T-helper 1 cell (primary cell): ENCODE measurements at regions not wholly inside any gene's neighbourhood (a gene's known extent, or its start where the extent isn't known, plus 50 kb on each side); places are given as distances from the start of the nearest gene placed in this dataset.

Experiments
- DNase-seq, 5 donors: peaks; one replicate each; pipeline ENCODE4 v3.0.0-alpha.2; 2012 to 2020

- no peak for DNase-seq
Measured at GRCh38 chr6:56765494-56765893, 122.8 kb upstream of the DST start.

- DNase-seq, result no peak
Measured at GRCh38 chr6:56764081-56764566, 121.4 kb upstream of the DST start.

GRCh38 chr6:56761651-56762050 lies 119.0 kb upstream of the DST start:
- DNase-seq, result no peak

DNA sequence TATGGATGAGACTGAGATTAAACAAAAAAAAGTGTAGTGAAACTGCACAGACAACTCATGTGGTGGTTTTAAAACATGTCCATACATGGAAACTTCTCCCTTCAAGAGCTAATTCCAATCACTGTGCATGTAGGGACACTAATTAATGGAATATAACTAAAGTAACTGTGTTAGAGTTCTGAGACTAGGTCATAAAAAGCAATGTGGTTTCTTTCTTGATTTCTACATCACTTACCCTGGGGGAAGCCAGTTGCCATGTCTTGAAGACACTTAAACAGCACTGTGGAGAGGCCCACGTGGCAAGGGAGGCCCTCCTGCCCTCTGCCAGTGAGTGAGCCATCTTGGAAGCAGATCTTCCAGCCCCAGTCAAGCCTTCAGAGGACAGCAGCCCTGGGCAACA lies 118.2 kb upstream of the DST start:
- no peak for DNase-seq

GRCh38 chr6:56759521-56759920 lies 116.8 kb upstream of the DST start:
- no peak for DNase-seq

- DNase-seq, result no peak
Measured at GRCh38 chr6:56758553-56758952, 115.9 kb upstream of the DST start.

DNA sequence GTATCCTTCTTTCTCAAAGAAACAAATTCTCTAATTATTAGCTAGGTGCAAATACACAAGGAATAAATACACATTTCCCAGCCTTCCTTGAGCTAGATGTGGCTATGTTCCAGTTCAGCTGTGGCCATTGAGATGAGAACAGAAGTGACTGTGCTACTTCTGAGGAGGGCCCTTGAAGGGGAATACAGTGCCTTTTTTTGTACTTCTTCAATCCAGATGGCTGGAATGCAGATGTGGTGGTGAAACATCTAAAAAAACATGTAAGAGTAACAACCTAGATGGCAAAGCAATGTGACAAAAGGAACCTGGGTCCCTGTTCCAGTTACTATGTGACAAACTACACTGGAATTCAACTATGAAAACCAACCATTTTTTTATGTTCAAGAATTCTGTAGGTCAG lies 115.4 kb upstream of the DST start:
- DNase-seq, result no peak

DNA sequence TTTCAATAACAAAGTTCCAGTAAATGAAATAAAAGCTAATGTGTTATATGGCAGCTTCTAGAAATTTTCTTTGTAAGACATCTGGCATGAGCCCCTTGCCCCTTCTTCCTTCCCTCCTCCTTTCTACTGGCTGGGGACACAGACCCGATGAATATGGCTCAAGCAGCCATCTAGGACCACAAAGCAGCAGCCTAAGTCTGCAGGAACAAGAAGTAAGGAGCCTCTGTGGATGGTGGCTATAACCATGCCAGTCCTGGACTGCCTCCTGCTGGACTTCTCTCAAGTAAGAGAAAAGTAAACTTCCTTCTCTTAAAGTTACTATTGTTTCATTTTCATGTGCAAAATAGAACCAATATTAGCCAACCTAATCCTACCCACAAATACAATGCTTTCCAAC lies 114.9 kb upstream of the DST start:
- no peak for DNase-seq

- no peak for DNase-seq
Measured at GRCh38 chr6:56756791-56757587, 114.3 kb upstream of the DST start.

DNA sequence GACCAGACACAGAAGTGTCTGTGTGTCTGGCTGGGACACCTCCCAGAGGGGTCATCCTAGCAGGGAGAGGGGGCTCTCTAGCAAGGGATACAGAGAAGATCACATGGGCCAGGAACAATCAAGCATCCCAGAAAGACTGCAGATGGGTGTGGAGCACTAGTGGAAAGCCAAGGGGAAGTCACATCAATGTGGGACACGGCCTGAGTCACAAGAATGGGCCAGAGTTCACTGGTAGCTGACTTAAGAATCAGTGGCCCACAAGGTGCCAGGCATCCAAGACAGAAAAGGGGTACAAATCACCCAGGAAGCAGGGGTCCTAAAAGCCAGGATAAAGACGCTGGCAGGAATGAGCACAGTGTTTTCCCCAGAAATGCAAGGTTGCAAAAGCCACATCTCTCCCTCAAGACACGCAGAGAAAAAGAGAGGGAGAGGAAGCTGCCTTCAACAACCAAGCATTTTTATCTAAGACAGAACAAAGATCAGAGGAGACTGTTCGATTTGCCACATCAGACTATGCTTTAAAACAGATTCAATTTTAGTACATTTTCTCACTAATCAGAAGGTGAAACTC lies 113.6 kb upstream of the DST start:
- no peak for DNase-seq

DNA sequence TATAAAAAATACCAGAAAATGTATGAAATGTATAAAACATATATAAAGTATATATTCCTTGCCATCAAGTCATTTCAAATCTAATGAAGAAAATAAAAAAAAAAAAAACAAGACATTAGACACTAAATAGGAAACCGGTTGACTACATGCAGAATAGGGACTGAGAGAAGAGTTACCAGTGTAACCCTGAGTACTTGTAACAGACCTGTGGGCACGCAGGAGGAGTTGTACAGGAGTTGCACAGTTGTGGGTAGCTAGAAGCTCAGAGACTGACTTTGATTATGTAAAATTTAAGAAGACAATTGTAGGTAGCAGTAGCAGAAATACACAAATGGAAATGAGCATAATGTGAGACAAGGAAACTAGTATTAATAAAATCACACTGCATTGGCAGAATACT lies 112.4 kb upstream of the DST start:
- DNase-seq, result no peak

DNA sequence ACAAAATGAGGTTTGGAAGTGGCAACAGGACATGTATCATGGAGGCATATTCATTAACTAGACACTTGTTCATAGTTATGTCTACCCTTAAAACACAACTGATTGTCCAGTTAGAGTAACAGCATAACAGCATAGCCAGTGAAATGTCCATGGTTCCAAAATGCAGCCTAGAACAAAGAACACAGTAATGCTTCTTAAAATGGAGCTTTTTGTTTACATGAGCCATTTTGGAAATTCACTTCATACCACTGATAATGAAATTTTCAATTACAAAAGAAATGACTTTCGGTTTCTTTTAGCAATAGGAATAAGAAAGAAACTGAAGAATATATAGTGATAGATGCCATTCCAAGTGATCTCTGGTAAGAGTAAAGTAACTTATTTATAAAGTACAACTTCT lies 111.1 kb upstream of the DST start:
- DNase-seq, result no peak

GRCh38 chr6:56752534-56752933 lies 109.8 kb upstream of the DST start:
- no peak for DNase-seq

DNA sequence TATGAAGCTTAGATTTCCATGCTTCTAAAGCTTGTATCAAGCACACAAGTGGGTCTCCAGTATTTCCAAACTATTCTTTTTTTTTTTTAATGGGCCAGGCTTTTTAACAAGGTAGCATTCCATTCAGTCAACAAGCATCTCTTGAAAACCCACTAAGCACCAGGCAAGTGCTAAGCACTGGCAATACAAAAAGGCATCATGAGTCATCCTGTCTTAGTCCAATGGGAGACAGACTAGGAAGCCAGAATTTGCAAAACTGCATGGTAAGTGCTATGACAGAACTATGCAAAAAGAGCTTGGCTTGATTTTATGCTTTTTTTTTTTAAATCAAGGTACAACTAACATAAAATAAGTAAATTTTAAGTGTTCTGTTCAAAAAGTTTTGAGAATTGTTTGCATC lies 109.3 kb upstream of the DST start:
- no peak for DNase-seq

GRCh38 chr6:56751604-56752003 lies 108.9 kb upstream of the DST start:
- DNase-seq, result no peak

DNA sequence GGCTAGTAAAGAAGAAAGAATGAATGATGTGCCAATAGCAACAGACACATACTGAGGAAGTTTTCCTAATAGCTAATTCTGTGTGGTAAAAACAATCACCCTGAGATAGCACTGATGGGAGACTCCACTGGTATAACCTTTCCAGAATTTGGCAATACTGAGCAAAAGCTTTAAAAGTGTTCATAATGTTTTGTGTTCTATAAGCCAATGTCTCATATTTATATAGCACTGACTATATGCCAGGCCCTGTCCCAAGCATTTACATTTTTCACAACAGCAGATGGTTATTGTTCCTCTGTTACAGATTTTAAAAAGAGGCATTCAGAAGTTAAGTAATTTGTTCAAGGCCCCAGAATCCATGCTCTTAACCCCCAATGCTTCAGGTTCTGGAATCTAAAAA lies 108.0 kb upstream of the DST start:
- no peak for DNase-seq

GRCh38 chr6:56749632-56750151 lies 107.0 kb upstream of the DST start:
- DNase-seq, result no peak

DNA sequence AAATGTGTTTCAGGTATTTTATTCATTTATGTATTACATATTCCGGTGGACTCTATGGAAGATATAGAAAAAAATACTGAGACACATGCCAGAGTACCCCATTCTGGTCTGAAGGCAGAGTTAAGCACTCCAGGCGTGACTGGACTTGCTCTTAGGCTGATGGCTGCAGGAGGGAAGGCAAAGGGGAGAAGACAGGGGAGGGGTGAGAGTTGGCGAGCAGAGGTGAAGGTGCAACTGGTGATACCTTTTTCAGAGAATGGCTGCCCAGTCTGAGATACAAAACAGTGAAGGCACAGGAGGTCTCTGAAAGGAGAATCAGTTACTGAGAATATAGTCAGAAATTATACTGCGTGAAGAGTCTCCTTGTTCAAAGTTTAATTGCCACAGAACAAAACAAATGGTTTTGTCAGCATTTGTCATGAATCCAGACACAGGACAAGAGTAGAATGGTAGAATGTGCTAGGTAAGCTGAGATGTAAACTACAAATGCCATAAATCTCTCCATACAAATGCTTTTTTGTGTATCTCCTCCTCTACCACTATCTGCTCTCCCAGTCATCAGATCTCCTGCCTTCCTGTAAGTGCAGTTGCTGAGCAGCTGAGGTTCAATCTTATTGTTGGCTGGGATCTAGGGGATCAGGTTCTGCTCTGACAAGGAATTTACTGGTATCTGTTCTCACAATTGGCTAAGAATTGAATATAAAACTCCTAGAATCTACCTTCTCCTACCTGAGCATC lies 104.2 kb upstream of the DST start:
- no peak for DNase-seq

GRCh38 chr6:56745971-56746370 lies 103.3 kb upstream of the DST start:
- DNase-seq, result no peak

- DNase-seq, result no peak
Measured at GRCh38 chr6:56745081-56745480, 102.4 kb upstream of the DST start.

DNA sequence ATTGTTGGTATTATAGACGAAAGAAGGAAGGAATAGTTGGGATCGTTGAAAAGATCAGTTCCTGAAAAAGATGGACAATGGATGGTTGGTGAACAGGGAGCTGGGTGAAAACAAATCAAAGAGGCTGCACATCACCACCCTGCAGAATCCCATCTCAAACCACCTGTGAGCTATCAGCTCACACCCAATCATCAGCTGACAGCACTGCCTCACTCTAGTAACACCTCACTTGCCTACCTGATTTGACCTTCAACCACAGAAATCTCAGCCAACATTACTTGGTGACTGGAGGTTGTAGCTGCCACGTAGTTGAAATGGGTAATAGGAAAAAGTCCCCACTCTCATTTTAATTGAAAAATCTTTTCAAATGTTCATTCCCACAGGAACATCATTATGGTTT lies 101.8 kb upstream of the DST start:
- no peak for DNase-seq

- no peak for DNase-seq
Measured at GRCh38 chr6:56742122-56742791, 99.6 kb upstream of the DST start.

GRCh38 chr6:56741472-56741871 lies 98.8 kb upstream of the DST start:
- no peak for DNase-seq
